KMS-11 (cell line): ENCODE measurements at regions not wholly inside any gene's neighbourhood (a gene's known extent, or its start where the extent isn't known, plus 50 kb on each side); places are given as distances from the start of the nearest gene placed in this dataset.

ENCODE experiments used
- H2AFZ ChIP-seq: fragments of 200-600 bp; sonication (generic); 2 replicates; pipeline ENCODE4 v1.6.1; 2016; ENCODE audit warnings: antibody characterized with exemption, mixed run types, low read depth
- H3K27ac ChIP-seq: fragments of 200-600 bp; sonication (generic); 2 replicates; pipeline ENCODE4 v1.6.1; 2016; ENCODE audit warnings: mild to moderate bottlenecking, mixed run types
- H3K27me3 ChIP-seq: fragments of 200-600 bp; sonication (generic); 2 replicates; pipeline ENCODE4 v1.6.1; 2017; ENCODE audit warnings: mild to moderate bottlenecking, low read depth, mixed run types, moderate library complexity; ENCODE audit not compliant: insufficient read depth
- H3K36me3 ChIP-seq: fragments of 200-600 bp; sonication (generic); 2 replicates; pipeline ENCODE4 v1.6.1; 2017; ENCODE audit warnings: mild to moderate bottlenecking, mixed run types; ENCODE audit not compliant: insufficient read depth
- H3K4me1 ChIP-seq: fragments of 200-600 bp; sonication (generic); 2 replicates; pipeline ENCODE4 v1.6.1; 2016; ENCODE audit warnings: mild to moderate bottlenecking, low read depth, mixed run types; ENCODE audit not compliant: poor library complexity, severe bottlenecking
- H3K4me2 ChIP-seq: fragments of 200-600 bp; sonication (generic); 2 replicates; pipeline ENCODE4 v1.7.0; 2016; ENCODE audit warnings: mild to moderate bottlenecking, mixed run types
- H3K4me3 ChIP-seq: fragments of 200-600 bp; sonication (generic); IDR thresholded peaks from 2 replicates; pipeline ENCODE4 v1.6.1; 2017; ENCODE audit warnings: low read depth, low read length, mixed read lengths; ENCODE audit not compliant: insufficient read depth
- H3K79me2 ChIP-seq: fragments of 200-600 bp; sonication (generic); 2 replicates; pipeline ENCODE4 v1.6.1; 2016; ENCODE audit warnings: low read depth, mixed run types; ENCODE audit not compliant: insufficient read depth
- H3K9ac ChIP-seq: fragments of 200-600 bp; sonication (generic); 2 replicates; pipeline ENCODE4 v1.6.1; 2016; ENCODE audit warnings: mild to moderate bottlenecking, mixed run types
- H4K20me1 ChIP-seq: fragments of 200-600 bp; sonication (generic); 2 replicates; pipeline ENCODE4 v1.6.1; 2016; ENCODE audit warnings: mild to moderate bottlenecking, mixed run types; ENCODE audit not compliant: insufficient read depth
- TF ChIP-seq, protein P1 (sequence below): fragments of 200-600 bp; sonication (generic); conservative IDR thresholded peaks from 2 replicates; pipeline ENCODE4 v1.6.1; 2017; ENCODE audit warnings: low read depth, mild to moderate bottlenecking, antibody characterized with exemption, low read length, moderate library complexity, mixed read lengths

DNA sequence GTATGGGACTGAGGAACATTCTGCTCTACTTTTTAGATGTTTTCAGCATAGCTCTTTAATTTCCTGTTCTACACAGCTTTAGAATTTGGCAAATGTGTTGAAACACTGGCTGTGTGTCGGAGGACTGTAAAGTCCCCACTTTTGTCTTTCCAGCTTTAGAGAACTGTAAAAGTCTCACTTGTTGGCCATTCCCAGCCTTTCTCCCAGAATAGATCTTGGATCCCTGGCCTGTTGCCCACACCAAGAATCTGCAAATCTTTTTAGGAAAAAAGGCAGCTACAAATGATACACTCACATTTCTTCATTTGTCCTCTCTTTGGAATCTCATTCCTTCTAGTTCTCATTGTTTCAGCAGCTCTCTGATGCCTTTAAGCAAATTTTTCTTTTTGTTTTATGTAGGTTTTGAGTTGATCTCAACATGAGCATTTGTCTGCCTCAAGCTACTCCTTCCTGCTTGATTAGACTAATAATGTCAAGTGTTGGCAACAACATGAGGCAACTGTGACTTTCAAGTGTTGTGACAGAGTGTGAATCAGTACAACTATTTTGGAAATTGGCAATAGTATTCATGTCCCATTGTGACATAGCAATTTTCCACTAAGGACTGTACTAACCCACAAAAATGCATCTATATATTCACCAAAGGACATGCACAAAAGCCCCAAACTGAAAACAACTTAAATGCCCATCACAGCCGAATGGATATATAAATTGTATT is 610.8 kb downstream of the EPHA4 start:
- Histone ChIP-seq H3K9ac (no peak overlapping the region), H2AFZ (no peak overlapping the region), H3K27ac (no peak overlapping the region), H3K4me2 (no peak overlapping the region), H4K20me1 (no peaks in the 10 kb centered on the region), H3K4me3 (no peak overlapping the region), H3K4me1 (no peaks in the 10 kb centered on the region), H3K79me2 (no peaks in the 10 kb centered on the region), H3K36me3 (no peaks in the 10 kb centered on the region), H3K27me3 (no peaks in the 10 kb centered on the region)
- TF ChIP-seq, protein P1, sequence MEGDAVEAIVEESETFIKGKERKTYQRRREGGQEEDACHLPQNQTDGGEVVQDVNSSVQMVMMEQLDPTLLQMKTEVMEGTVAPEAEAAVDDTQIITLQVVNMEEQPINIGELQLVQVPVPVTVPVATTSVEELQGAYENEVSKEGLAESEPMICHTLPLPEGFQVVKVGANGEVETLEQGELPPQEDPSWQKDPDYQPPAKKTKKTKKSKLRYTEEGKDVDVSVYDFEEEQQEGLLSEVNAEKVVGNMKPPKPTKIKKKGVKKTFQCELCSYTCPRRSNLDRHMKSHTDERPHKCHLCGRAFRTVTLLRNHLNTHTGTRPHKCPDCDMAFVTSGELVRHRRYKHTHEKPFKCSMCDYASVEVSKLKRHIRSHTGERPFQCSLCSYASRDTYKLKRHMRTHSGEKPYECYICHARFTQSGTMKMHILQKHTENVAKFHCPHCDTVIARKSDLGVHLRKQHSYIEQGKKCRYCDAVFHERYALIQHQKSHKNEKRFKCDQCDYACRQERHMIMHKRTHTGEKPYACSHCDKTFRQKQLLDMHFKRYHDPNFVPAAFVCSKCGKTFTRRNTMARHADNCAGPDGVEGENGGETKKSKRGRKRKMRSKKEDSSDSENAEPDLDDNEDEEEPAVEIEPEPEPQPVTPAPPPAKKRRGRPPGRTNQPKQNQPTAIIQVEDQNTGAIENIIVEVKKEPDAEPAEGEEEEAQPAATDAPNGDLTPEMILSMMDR: no peak

DNA sequence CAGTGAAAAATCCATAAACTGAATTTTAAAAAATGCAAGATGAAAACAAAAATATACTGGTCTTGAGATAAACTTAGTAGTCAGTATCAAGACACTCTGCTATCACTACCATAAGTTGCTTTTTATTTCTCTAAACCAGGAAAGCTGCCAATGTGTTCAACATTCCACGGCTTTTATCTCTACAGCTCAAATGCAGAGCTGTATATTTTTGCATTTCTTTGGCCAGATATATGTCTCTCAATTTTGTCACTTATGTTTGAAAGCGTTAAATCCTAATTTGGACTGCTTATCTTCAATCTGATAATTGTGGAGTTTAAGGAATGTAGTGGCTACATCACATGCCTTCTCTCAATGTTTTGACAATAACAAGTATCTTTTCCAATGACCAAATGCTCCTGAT is 609.5 kb downstream of the EPHA4 start:
- Histone ChIP-seq H3K27me3 (no peaks in the 10 kb centered on the region), H3K4me2 (no peak overlapping the region), H4K20me1 (no peaks in the 10 kb centered on the region), H3K79me2 (no peaks in the 10 kb centered on the region), H3K27ac (no peak overlapping the region), H2AFZ (no peak overlapping the region), H3K4me1 (no peaks in the 10 kb centered on the region), H3K36me3 (no peaks in the 10 kb centered on the region), H3K9ac (no peak overlapping the region), H3K4me3 (no peak overlapping the region)
- TF ChIP-seq, protein P1: no peak

DNA sequence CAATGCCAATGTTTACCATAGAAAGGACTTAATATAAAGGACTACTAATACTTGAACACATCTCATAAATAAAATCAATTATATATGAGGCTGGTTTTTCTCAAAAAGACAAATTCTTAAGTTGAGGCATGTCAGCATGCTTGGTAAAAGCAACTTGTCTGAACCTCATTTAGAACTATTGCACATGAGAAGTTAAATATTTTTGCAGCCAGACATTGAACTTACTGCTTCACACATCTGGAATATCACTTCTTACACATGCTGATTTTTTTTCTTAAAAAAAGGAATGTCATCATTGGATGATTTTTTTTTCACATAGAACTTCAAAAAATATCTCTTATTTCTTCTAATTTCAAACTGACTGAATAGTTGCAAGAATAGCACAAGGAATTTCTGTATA is 609.0 kb downstream of the EPHA4 start:
- Histone ChIP-seq H3K27ac (no peak overlapping the region), H3K4me3 (no peak overlapping the region), H3K36me3 (no peaks in the 10 kb centered on the region), H3K4me1 (no peaks in the 10 kb centered on the region), H3K9ac (no peak overlapping the region), H3K27me3 (no peaks in the 10 kb centered on the region), H3K4me2 (no peak overlapping the region), H3K79me2 (no peaks in the 10 kb centered on the region), H2AFZ (no peak overlapping the region), H4K20me1 (no peaks in the 10 kb centered on the region)
- TF ChIP-seq, protein P1: no peak

DNA sequence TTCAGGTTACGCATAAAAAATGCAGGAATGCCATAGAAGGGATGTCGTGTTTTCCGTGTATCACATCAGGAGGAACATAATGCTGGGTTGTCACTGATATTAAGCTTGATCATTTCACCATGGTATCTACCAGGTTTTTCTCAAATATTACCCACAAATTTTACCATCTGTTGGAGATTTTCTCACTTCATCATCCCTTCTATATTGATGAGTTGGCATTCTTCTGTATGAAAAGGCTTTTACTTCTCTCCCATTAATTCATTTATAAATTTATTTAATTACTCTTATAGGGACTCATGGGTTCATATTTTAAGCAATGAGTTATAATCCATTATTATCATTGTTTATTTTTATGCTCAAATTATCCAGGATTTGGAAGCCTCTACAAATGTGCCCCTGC is 608.2 kb downstream of the EPHA4 start:
- Histone ChIP-seq H3K4me1 (no peaks in the 10 kb centered on the region), H3K27me3 (no peaks in the 10 kb centered on the region), H3K4me3 (no peak overlapping the region), H3K36me3 (no peaks in the 10 kb centered on the region), H3K27ac (no peak overlapping the region), H2AFZ (no peak overlapping the region), H3K4me2 (no peak overlapping the region), H4K20me1 (no peaks in the 10 kb centered on the region), H3K9ac (no peak overlapping the region), H3K79me2 (no peaks in the 10 kb centered on the region)
- TF ChIP-seq, protein P1: no peak
